IMR-90 (cell line): ENCODE measurements at regions not wholly inside any gene's neighbourhood (a gene's known extent, or its start where the extent isn't known, plus 50 kb on each side); places are given as distances from the start of the nearest gene placed in this dataset.

ENCODE experiments used
- ATAC-seq: fragments of 200-7000 bp; cut with Tn5 transposase; 2 replicates; pipeline ENCODE4 v1.9.1; 2020; ENCODE audit warnings: low read depth, mild to moderate bottlenecking, moderate library complexity
- BruUV-seq: library from RNA; stranded (reverse); fragments of 400-500 nt; replicated peaks from 2 replicates; lab custom pipeline; 2021; lab: Mats Ljungman, UMichigan
- CTCF ChIA-PET: fragments of 300-600 bp; formaldehyde crosslinking; extraction: SDS; loops from one replicate; lab custom pipeline; 2021; ENCODE audit warnings: antibody characterized with exemption; lab: Yijun Ruan, JAX
- POLR2A ChIA-PET: fragments of 300-600 bp; sonication (Branson Sonifier 250); formaldehyde crosslinking; loops from one replicate; lab custom pipeline; 2022; ENCODE audit warnings: antibody characterized with exemption; ENCODE audit not compliant: unreplicated experiment; lab: Charles Lee
- DNase-seq: peaks from one replicate; pipeline ENCODE4 v3.0.0; 2013
- H2AFZ ChIP-seq: replicated peaks from 2 replicates; pipeline ENCODE3; 2013; ENCODE audit warnings: low read length, mild to moderate bottlenecking; ENCODE audit not compliant: poor library complexity
- H2AK5ac ChIP-seq: 2 replicates; pipeline ENCODE4 v1.6.1; 2013; ENCODE audit warnings: low read depth, low read length, inconsistent platforms
- H2AK9ac ChIP-seq: replicated peaks from 2 replicates; pipeline ENCODE3; 2013; ENCODE audit warnings: mild to moderate bottlenecking, low read depth, low read length, moderate library complexity; ENCODE audit not compliant: poor library complexity
- H2BK120ac ChIP-seq: 2 replicates; pipeline ENCODE4 v1.6.1; 2013; ENCODE audit warnings: low read depth, low read length, inconsistent platforms
- H2BK15ac ChIP-seq: 3 replicates; pipeline ENCODE4 v1.6.1; 2013; ENCODE audit warnings: low read depth, low read length, inconsistent platforms
- H2BK20ac ChIP-seq: 2 replicates; pipeline ENCODE4 v1.6.1; 2013; ENCODE audit warnings: low read depth, mild to moderate bottlenecking, inconsistent platforms, low read length, moderate library complexity
- H2BK5ac ChIP-seq: 2 replicates; pipeline ENCODE4 v1.6.1; 2013; ENCODE audit warnings: mild to moderate bottlenecking, low read depth, low read length, inconsistent platforms; ENCODE audit not compliant: poor library complexity, severe bottlenecking
- H3K14ac ChIP-seq: replicated peaks from 2 replicates; pipeline ENCODE4 v1.6.1; 2013; ENCODE audit warnings: low read depth, low read length, inconsistent platforms
- H3K18ac ChIP-seq: 2 replicates; pipeline ENCODE4 v1.6.1; 2013; ENCODE audit warnings: low read depth, low read length, control low read depth
- H3K23ac ChIP-seq: 2 replicates; pipeline ENCODE4 v1.6.1; 2013; ENCODE audit warnings: low read depth, low read length, inconsistent platforms
- H3K27ac ChIP-seq: 2 replicates; pipeline ENCODE4 v1.5.1; 2013; ENCODE audit warnings: mild to moderate bottlenecking, control low read depth, low read length; ENCODE audit not compliant: insufficient read depth
- H3K27me3 ChIP-seq: 2 replicates; pipeline ENCODE4 v1.6.1; 2013; ENCODE audit warnings: low read length; ENCODE audit not compliant: control insufficient read depth, insufficient read depth
- H3K36me3 ChIP-seq: 2 replicates; pipeline ENCODE4 v1.6.1; 2013; ENCODE audit warnings: low read length, mixed read lengths; ENCODE audit not compliant: control insufficient read depth, insufficient read depth
- H3K4ac ChIP-seq: 2 replicates; pipeline ENCODE4 v1.6.1; 2013; ENCODE audit warnings: low read depth, low read length, inconsistent platforms
- H3K4me1 ChIP-seq: 2 replicates; pipeline ENCODE4 v1.6.1; 2013; ENCODE audit warnings: low read length, mixed read lengths; ENCODE audit not compliant: control insufficient read depth, insufficient read depth
- H3K4me2 ChIP-seq: 2 replicates; pipeline ENCODE4 v1.6.1; 2013; ENCODE audit warnings: low read depth, mild to moderate bottlenecking, control low read depth, low read length, moderate library complexity
- H3K4me3 ChIP-seq: 2 replicates; pipeline ENCODE4 v1.5.1; 2013; ENCODE audit warnings: low read depth, mild to moderate bottlenecking, control low read depth, low read length, moderate library complexity; ENCODE audit not compliant: insufficient read depth
- H3K56ac ChIP-seq: 2 replicates; pipeline ENCODE4 v1.6.1; 2013; ENCODE audit warnings: low read length, inconsistent platforms; ENCODE audit not compliant: insufficient read depth; ENCODE audit errors: extremely low read depth
- H3K79me1 ChIP-seq, 2 experiments: 2 replicates each; pipeline ENCODE4 v1.6.1; 2013; ENCODE audit warnings: low read length in 2 of 2, inconsistent platforms in 1 of 2, low read depth in 1 of 2
- H3K9ac ChIP-seq: 2 replicates; pipeline ENCODE4 v1.6.1; 2013; ENCODE audit warnings: low read depth, low read length, control low read depth
- H3K9me1 ChIP-seq: 2 replicates; pipeline ENCODE4 v1.6.1; 2013; ENCODE audit warnings: low read length, inconsistent platforms; ENCODE audit not compliant: insufficient read depth
- H3K9me3 ChIP-seq: 2 replicates; pipeline ENCODE4 v1.6.1; 2013; ENCODE audit warnings: low read length; ENCODE audit not compliant: control insufficient read depth, insufficient read depth
- H4K20me1 ChIP-seq: 2 replicates; pipeline ENCODE4 v1.6.1; 2013; ENCODE audit warnings: low read length, inconsistent platforms; ENCODE audit not compliant: insufficient read depth
- H4K5ac ChIP-seq: 2 replicates; pipeline ENCODE4 v1.6.1; 2013; ENCODE audit warnings: mild to moderate bottlenecking, low read depth, low read length, control low read depth
- H4K8ac ChIP-seq, 2 experiments: 2 replicates each; pipeline ENCODE4 v1.6.1; 2013; ENCODE audit warnings: low read depth in 2 of 2, low read length in 2 of 2, control low read depth in 1 of 2, inconsistent platforms in 1 of 2
- H4K91ac ChIP-seq: 2 replicates; pipeline ENCODE4 v1.6.1; 2013; ENCODE audit warnings: low read depth, low read length, inconsistent platforms; ENCODE audit not compliant: insufficient read depth
- BHLHE40 ChIP-seq: fragments of 150-350 bp; IDR thresholded peaks from 2 replicates; pipeline ENCODE4 v1.6.1; 2016; ENCODE audit warnings: mild to moderate bottlenecking, low read depth, low read length
- CEBPB ChIP-seq: IDR thresholded peaks from 2 replicates; pipeline ENCODE4 v1.6.1; 2012; ENCODE audit warnings: low read depth, low read length, improper control_type of control experiment
- CHD1 ChIP-seq: IDR thresholded peaks from 2 replicates; pipeline ENCODE4 v1.6.1; 2012; ENCODE audit warnings: low read depth, low read length, improper control_type of control experiment
- CTCF ChIP-seq: conservative IDR thresholded peaks from 2 replicates; pipeline ENCODE4 v1.5.1; 2012; ENCODE audit warnings: mild to moderate bottlenecking, low read depth, low read length, improper control_type of control experiment
- ELK1 ChIP-seq: fragments of 150-350 bp; IDR thresholded peaks from 2 replicates; pipeline ENCODE4 v1.6.1; 2016; ENCODE audit warnings: low read depth, mild to moderate bottlenecking, low read length, moderate library complexity, borderline replicate concordance
- FOS ChIP-seq: fragments of 150-350 bp; IDR thresholded peaks from 2 replicates; pipeline ENCODE4 v1.6.1; 2016; ENCODE audit warnings: low read depth, low read length
- MAFK ChIP-seq: IDR thresholded peaks from 2 replicates; pipeline ENCODE4 v1.6.1; 2012; ENCODE audit warnings: low read depth, low read length, improper control_type of control experiment
- MAZ ChIP-seq: IDR thresholded peaks from 2 replicates; pipeline ENCODE4 v1.6.1; 2012; ENCODE audit warnings: low read depth, mild to moderate bottlenecking, low read length, improper control_type of control experiment, moderate library complexity, borderline replicate concordance
- MXI1 ChIP-seq: IDR thresholded peaks from 2 replicates; pipeline ENCODE4 v1.6.1; 2012; ENCODE audit warnings: low read depth, mild to moderate bottlenecking, low read length, moderate library complexity, borderline replicate concordance
- NFE2L2 ChIP-seq: fragments of 150-350 bp; IDR thresholded peaks from 2 replicates; pipeline ENCODE4 v1.6.1; 2016; ENCODE audit warnings: low read depth, mild to moderate bottlenecking, low read length
- POLR2A ChIP-seq: IDR thresholded peaks from 2 replicates; pipeline ENCODE4 v1.6.1; 2012; ENCODE audit warnings: mild to moderate bottlenecking, low read depth, low read length
- RAD21 ChIP-seq: IDR thresholded peaks from 2 replicates; pipeline ENCODE4 v1.6.1; 2012; ENCODE audit warnings: low read length, improper control_type of control experiment
- RCOR1 ChIP-seq: IDR thresholded peaks from 2 replicates; pipeline ENCODE4 v1.6.1; 2012; ENCODE audit warnings: mild to moderate bottlenecking, low read length, improper control_type of control experiment; ENCODE audit not compliant: insufficient replicate concordance
- RFX5 ChIP-seq: IDR thresholded peaks from 2 replicates; pipeline ENCODE4 v1.8.0; 2012; ENCODE audit warnings: low read depth, mild to moderate bottlenecking, low read length, moderate library complexity
- SMC3 ChIP-seq: fragments of 150-350 bp; IDR thresholded peaks from 2 replicates; pipeline ENCODE4 v1.6.1; 2016; ENCODE audit warnings: low read depth, mild to moderate bottlenecking, antibody characterized with exemption, low read length, moderate library complexity
- USF2 ChIP-seq: fragments of 150-350 bp; IDR thresholded peaks from 2 replicates; pipeline ENCODE4 v1.6.1; 2017; ENCODE audit warnings: mild to moderate bottlenecking, antibody characterized with exemption, low read length, low read depth
- WGBS, 2 experiments: methylation state at CpG; one replicate each; pipeline versions ENCODE4 v1.1.5 to v1.1.7; 2013; ENCODE audit warnings: missing lambda C conversion rate in 2 of 2; ENCODE audit not compliant: insufficient read length in 1 of 2; ENCODE audit errors: extremely low coverage in 2 of 2; 5-methylcytosine and 5-hydroxymethylcytosine counted together
- dilution Hi-C: fragments of 300-500 bp; cut with HindIII; formaldehyde crosslinking; loops from one replicate; pipeline ENCODE4 v1.14.3; 2018; ENCODE audit warnings: low sequenced_read_pairs; ENCODE audit not compliant: unreplicated experiment
- in situ Hi-C: fragments of 300-500 bp; cut with MboI; formaldehyde crosslinking; loops from 3 replicates; pipeline ENCODE4 v1.14.3; 2019; ENCODE audit warnings: low sequenced_read_pairs, inconsistent platforms, mixed read lengths
- intact Hi-C: fragments of 100-400 bp; cut with micrococcal nuclease; formaldehyde crosslinking; loops from 2 replicates; pipeline ENCODE4 v1.10.0; 2022

- TF ChIP-seq FOS (no peak), MXI1 (no peak), RFX5 (no peak), POLR2A (no peak), RCOR1 (no peak), CEBPB (no peak), RAD21 (no peak), NFE2L2 (no peak), BHLHE40 (no peak), USF2 (no peak), SMC3 (no peak), MAFK (no peak), CHD1 (no peak), ELK1 (no peak), CTCF (no peak), MAZ (no peak)
Observed at GRCh38 chr1:181909010-181909409, 152.5 kb downstream of the ZNF648 start.

More at GRCh38 chr1:181909010-181909409, 152.5 kb downstream of the ZNF648 start:
- intact Hi-C loops: no loop called here
- peaks cover 10% of the 10 kb centered on the region for H3K9me3 ChIP-seq
- no peak overlapping the region for H2AK9ac ChIP-seq
- no peak overlapping the region for H3K56ac ChIP-seq
- in situ Hi-C loops: no loop called here
- no peak overlapping the region for H4K8ac ChIP-seq
- no peaks in the 10 kb centered on the region for H3K36me3 ChIP-seq
- no peak overlapping the region for H3K9ac ChIP-seq
- no peak overlapping the region for H4K91ac ChIP-seq
- H2BK20ac ChIP-seq: no peak overlapping the region
- H3K4me3 ChIP-seq: no peak overlapping the region
- no peaks in the 10 kb centered on the region for H4K20me1 ChIP-seq
- H3K23ac ChIP-seq: no peak overlapping the region
- BruUV-seq: no TSS peak
- ChIA-PET POLR2A (no interaction called here), CTCF (no interaction called here)
- ATAC-seq (no peak), DNase-seq (no peak)
- no peak overlapping the region for H2AK5ac ChIP-seq
- WGBS, 2 experiments: no CpG with 5 or more reads among the region's 1 CpG
- H3K4ac ChIP-seq: no peak overlapping the region
- H3K9me1 ChIP-seq: no peaks in the 10 kb centered on the region
- no peak overlapping the region for H3K4me2 ChIP-seq
- H3K4me1 ChIP-seq: no peaks in the 10 kb centered on the region
- dilution Hi-C loops: no loop called here
- no peak overlapping the region for H3K18ac ChIP-seq
- no peak overlapping the region for H2BK120ac ChIP-seq
- H3K14ac ChIP-seq: no peak overlapping the region
- H2AFZ ChIP-seq: no peak overlapping the region
- no peaks in the 10 kb centered on the region for H3K79me1 ChIP-seq
- no peak overlapping the region for H2BK5ac ChIP-seq
- H3K27me3 ChIP-seq: no peaks in the 10 kb centered on the region
- H4K5ac ChIP-seq: no peak overlapping the region
- H2BK15ac ChIP-seq: no peak overlapping the region
- H3K27ac ChIP-seq: no peak overlapping the region
